ENCODE measurements at regions not wholly inside any gene's neighbourhood (a gene's known extent, or its start where the extent isn't known, plus 50 kb on each side); places are given as distances from the start of the nearest gene placed in this dataset.
"Not testable (repeated sequence)": the region's sequence is repeated elsewhere in the genome, so short reads cannot be mapped to it uniquely, and the experiment has no call there.

- no peak for FAIRE-seq
These were observed 583.0 kb upstream of the SPRY2 start for GRCh38 chr13:80923907-80924306.

GRCh38 chr13:80921971-80922370 is 581.0 kb upstream of the SPRY2 start:
- FAIRE-seq (no peak), DNase-seq (ENCODE audit: low spot score in 2 of 2) (no peak)

More at GRCh38 chr13:80923907-80924306, 583.0 kb upstream of the SPRY2 start:
- DNase-seq (ENCODE audit: low spot score in 2 of 2), result no peak

GRCh38 chr13:80921541-80921940 is 580.6 kb upstream of the SPRY2 start:
- DNase-seq (ENCODE audit: low spot score in 2 of 2) (no peak), FAIRE-seq (no peak)

- no peak for FAIRE-seq
- no peak for DNase-seq (ENCODE audit: low spot score in 2 of 2)
These were observed 565.9 kb upstream of the SPRY2 start for GRCh38 chr13:80906860-80907259.

GRCh38 chr13:80904386-80904785 is 563.5 kb upstream of the SPRY2 start:
- FAIRE-seq, result no peak
- no peak for DNase-seq (ENCODE audit: low spot score in 2 of 2)

- DNase-seq (ENCODE audit: low spot score in 2 of 2) (no peak), FAIRE-seq (no peak)
These were observed 563.0 kb upstream of the SPRY2 start for GRCh38 chr13:80903911-80904310.

- no peak for DNase-seq (ENCODE audit: low spot score in 2 of 2)
- FAIRE-seq, result no peak
These were observed 560.6 kb upstream of the SPRY2 start for GRCh38 chr13:80901530-80901929.

- FAIRE-seq, result no peak
These were observed 560.2 kb upstream of the SPRY2 start for GRCh38 chr13:80901111-80901510.

GRCh38 chr13:80900561-80900960 is 559.6 kb upstream of the SPRY2 start:
- FAIRE-seq (no peak), DNase-seq (ENCODE audit: low spot score in 2 of 2) (no peak)

More at GRCh38 chr13:80901111-80901510, 560.2 kb upstream of the SPRY2 start:
- DNase-seq (ENCODE audit: low spot score in 2 of 2), result no peak

GRCh38 chr13:80897641-80898040 is 556.7 kb upstream of the SPRY2 start:
- not testable (repeated sequence) for DNase-seq (ENCODE audit: low spot score in 2 of 2)

GRCh38 chr13:80894917-80895316 is 554.0 kb upstream of the SPRY2 start:
- DNase-seq (ENCODE audit: low spot score in 2 of 2) (no peak), FAIRE-seq (no peak)

More at GRCh38 chr13:80897641-80898040, 556.7 kb upstream of the SPRY2 start:
- not testable (repeated sequence) for FAIRE-seq

GRCh38 chr13:80889829-80890228 is 548.9 kb upstream of the SPRY2 start:
- FAIRE-seq (no peak), DNase-seq (ENCODE audit: low spot score in 2 of 2) (no peak)

- FAIRE-seq, result no peak
- DNase-seq (ENCODE audit: low spot score in 2 of 2), result no peak
These were observed 547.5 kb upstream of the SPRY2 start for GRCh38 chr13:80888390-80888789.

GRCh38 chr13:80884056-80884785 is 543.3 kb upstream of the SPRY2 start:
- no peak for DNase-seq (ENCODE audit: low spot score in 2 of 2)

GRCh38 chr13:80883545-80883944 is 542.6 kb upstream of the SPRY2 start:
- FAIRE-seq (peak; percentile 89), DNase-seq (ENCODE audit: low spot score in 2 of 2) (no peak)

More at GRCh38 chr13:80884056-80884785, 543.3 kb upstream of the SPRY2 start:
- FAIRE-seq, result no peak

- FAIRE-seq (no peak), DNase-seq (ENCODE audit: low spot score in 2 of 2) (no peak)
These were observed 541.1 kb upstream of the SPRY2 start for GRCh38 chr13:80881942-80882445.

- FAIRE-seq (no peak), DNase-seq (ENCODE audit: low spot score in 2 of 2) (no peak)
These were observed 540.6 kb upstream of the SPRY2 start for GRCh38 chr13:80881495-80881894.

GRCh38 chr13:80881034-80881433 is 540.1 kb upstream of the SPRY2 start:
- DNase-seq (ENCODE audit: low spot score in 2 of 2), result no peak
- no peak for FAIRE-seq

- FAIRE-seq, result no peak
- no peak for DNase-seq (ENCODE audit: low spot score in 2 of 2)
These were observed 537.0 kb upstream of the SPRY2 start for GRCh38 chr13:80877944-80878241.

GRCh38 chr13:80877209-80877943 is 536.5 kb upstream of the SPRY2 start:
- no peak for DNase-seq (ENCODE audit: low spot score in 2 of 2)
- FAIRE-seq, result no peak

- FAIRE-seq, result no peak
These were observed 532.7 kb upstream of the SPRY2 start for GRCh38 chr13:80873589-80873988.

GRCh38 chr13:80871971-80872370 is 531.0 kb upstream of the SPRY2 start:
- not testable (repeated sequence) for DNase-seq (ENCODE audit: low spot score in 2 of 2); FAIRE-seq

More at GRCh38 chr13:80873589-80873988, 532.7 kb upstream of the SPRY2 start:
- DNase-seq (ENCODE audit: low spot score in 2 of 2), result no peak

All from frontal cortex (tissue), 3 donors.